HL-60 (cell line): ENCODE measurements at regions not wholly inside any gene's neighbourhood (a gene's known extent, or its start where the extent isn't known, plus 50 kb on each side); places are given as distances from the start of the nearest gene placed in this dataset.

Experiments used
- DNase-seq, 2 experiments: peaks; one replicate each; pipeline ENCODE4 v3.0.0-alpha.2; 2010 to 2020; ENCODE audit warnings: low read depth in 1 of 2, low spot score in 1 of 2
- H3K27ac ChIP-seq: fragments of 250-450 bp; sonication (Bioruptor Pico); replicated peaks from 2 replicates; pipeline ENCODE4 v1.5.1; 2020; ENCODE audit warnings: mild to moderate bottlenecking, moderate library complexity
- H3K27me3 ChIP-seq: fragments of 250-450 bp; sonication (Bioruptor Pico); 2 replicates; pipeline ENCODE4 v1.5.1; 2021; ENCODE audit warnings: mild to moderate bottlenecking, moderate library complexity; ENCODE audit not compliant: insufficient read depth, poor library complexity, severe bottlenecking
- H3K4me3 ChIP-seq: replicated peaks from 2 replicates; pipeline ENCODE4 v1.5.1; 2011; ENCODE audit warnings: mild to moderate bottlenecking, control low read depth, low read length; ENCODE audit not compliant: insufficient read depth
- CTCF ChIP-seq: IDR thresholded peaks from one replicate; pipeline ENCODE4 v1.5.1; 2011; ENCODE audit warnings: low read length, control low read depth, inconsistent platforms; ENCODE audit not compliant: insufficient read depth
- GABPA ChIP-seq: IDR thresholded peaks from 2 replicates; pipeline ENCODE4 v1.6.1; 2012; ENCODE audit warnings: low read depth
- POLR2AphosphoS5 ChIP-seq: IDR thresholded peaks from 2 replicates; pipeline ENCODE4 v1.6.1; 2012; ENCODE audit warnings: low read depth
- REST ChIP-seq: IDR thresholded peaks from 2 replicates; pipeline ENCODE4 v1.6.1; 2012; ENCODE audit warnings: low read depth; ENCODE audit not compliant: insufficient replicate concordance
- SPI1 ChIP-seq: IDR thresholded peaks from 2 replicates; pipeline ENCODE4 v1.6.1; 2012; ENCODE audit warnings: low read depth, mild to moderate bottlenecking, borderline replicate concordance

GRCh38 chr3:178193846-178194245 lies 342.4 kb upstream of the KCNMB2 start:
- TF ChIP-seq SPI1 (no peak), REST (no peak), GABPA (no peak), CTCF (no peak), POLR2AphosphoS5 (no peak)
- no peak overlapping the region for H3K4me3 ChIP-seq
- no peak for DNase-seq
- no peak overlapping the region for H3K27ac ChIP-seq
- H3K27me3 ChIP-seq, result no peaks in the 10 kb centered on the region

- Histone ChIP-seq H3K27ac (no peak overlapping the region), H3K4me3 (no peak overlapping the region), H3K27me3 (no peaks in the 10 kb centered on the region)
- DNase-seq, result no peak
- no peak for TF ChIP-seq POLR2AphosphoS5
- no peak for TF ChIP-seq REST
- TF ChIP-seq GABPA, result no peak
- no peak for TF ChIP-seq SPI1
- no peak for TF ChIP-seq CTCF
Observed at GRCh38 chr3:178194539-178194938, 341.7 kb upstream of the KCNMB2 start.

- TF ChIP-seq GABPA (no peak), POLR2AphosphoS5 (no peak), CTCF (no peak), SPI1 (no peak), REST (no peak)
- no peak for DNase-seq
Observed at GRCh38 chr3:178195824-178196223, 340.4 kb upstream of the KCNMB2 start.

More at GRCh38 chr3:178195824-178196223, 340.4 kb upstream of the KCNMB2 start:
- H3K27ac ChIP-seq, result no peak overlapping the region
- H3K4me3 ChIP-seq, result no peak overlapping the region
- H3K27me3 ChIP-seq, result no peaks in the 10 kb centered on the region
